HG02943 (cell line): ENCODE measurements at regions not wholly inside any gene's neighbourhood (a gene's known extent, or its start where the extent isn't known, plus 50 kb on each side); places are given as distances from the start of the nearest gene placed in this dataset.
"Not testable (repeated sequence)": the region's sequence is repeated elsewhere in the genome, so short reads cannot be mapped to it uniquely, and the experiment has no call there.

Experiments
- ATAC-seq: cut with Tn5 transposase; IDR thresholded peaks from one replicate; pipeline ENCODE4 v1.9.1; 2021; ENCODE audit warnings: mild to moderate bottlenecking, low read depth, moderate library complexity; ENCODE audit not compliant: unreplicated experiment

DNA sequence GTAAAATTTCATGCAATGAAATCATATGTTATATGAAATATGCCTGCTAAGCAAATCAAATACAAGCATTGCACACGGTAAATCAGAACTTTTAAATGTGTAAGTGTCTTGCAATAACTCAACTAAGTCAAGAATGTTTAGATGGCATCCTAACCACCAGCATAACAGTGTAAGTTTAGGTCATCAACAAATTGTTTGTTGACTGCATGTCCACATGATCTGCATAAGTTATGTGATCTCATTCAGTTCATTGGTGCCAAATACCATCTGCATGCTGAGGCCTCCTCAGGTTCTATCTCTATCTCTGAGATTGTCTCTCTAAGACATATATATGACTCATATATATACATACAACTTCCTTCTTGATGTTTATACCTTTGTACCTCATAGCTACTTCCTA lies 159.6 kb upstream of the STK32A start:
- no peak for ATAC-seq

DNA sequence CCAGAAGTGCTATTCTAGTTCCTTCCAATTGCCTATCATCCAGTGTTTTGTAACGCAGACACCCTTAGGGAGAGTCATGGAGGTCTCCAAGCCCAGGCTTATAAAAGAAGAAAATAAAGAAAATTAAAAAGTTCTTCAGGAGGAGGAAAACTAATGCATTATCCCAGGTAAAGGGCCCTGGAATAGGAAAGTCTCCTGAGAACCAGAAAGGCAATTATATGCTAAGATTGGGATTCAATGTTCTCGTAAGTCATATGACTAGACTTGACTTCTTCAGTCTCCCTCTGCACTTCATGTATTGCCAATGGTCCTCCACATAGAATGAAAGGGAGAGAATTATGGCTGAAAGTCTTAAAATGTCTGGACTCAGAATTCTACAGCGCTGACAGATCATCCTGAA lies 154.4 kb upstream of the STK32A start:
- no peak for ATAC-seq

DNA sequence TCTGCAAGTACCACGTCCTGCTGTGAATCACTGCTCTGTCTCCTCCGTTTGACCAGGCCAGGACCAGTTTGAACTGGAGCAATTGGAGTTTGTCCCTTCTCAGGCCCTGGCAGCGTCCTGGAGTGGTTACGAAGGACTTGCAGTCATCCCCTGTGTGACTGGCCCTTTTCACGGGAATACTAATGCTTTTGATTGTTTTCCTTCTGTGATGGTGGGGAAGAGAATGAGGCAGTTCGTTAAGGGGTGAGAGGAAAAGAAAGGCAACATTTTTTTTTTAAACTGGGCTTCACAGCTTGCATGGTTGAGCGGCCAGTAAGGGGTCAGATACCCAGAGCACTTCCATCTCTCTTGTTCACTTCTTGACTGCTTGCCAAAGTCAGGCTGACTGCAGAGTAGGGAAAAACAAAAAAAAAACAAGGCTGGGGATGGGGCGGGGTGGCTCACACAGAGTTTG lies 153.5 kb upstream of the STK32A start:
- no peak for ATAC-seq

DNA sequence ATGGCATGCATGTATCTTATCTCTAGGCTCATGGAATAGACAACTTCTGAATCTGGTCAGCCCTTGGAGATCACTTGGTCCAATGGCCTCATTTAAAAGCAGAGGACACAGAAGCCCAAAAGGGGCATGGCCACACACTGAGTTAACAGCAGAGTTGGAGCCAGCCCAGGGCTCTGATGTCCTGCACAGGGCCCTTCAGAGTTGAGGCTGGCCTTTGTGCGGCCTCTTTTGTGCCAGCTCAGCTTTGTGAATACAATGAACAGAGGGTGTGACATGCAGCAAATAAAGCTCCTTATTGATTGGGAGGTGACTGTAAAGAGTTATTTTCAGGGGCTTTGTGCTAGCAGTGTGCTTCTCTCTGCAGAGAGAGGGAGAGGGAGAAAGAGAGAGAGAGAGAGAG lies 150.1 kb upstream of the STK32A start:
- no peak for ATAC-seq

DNA sequence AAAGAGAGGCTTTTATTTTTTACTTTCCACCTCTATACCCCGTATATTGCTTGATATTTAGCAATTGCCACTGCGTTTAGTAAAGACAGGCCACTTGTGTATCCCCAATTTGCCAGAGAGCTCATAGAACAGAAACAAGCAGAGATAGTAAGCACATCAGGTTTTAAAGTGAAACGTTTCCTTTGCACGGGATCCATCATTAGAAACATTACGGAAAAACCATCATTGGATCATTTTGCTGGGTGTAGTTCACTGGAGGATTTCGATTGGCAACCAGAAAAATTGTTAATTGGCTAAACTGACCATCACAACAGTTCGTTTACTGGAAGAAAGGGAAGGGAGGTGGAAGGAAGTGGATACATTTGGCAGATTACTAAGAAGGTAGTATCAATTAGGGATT lies 149.4 kb upstream of the STK32A start:
- no peak for ATAC-seq

DNA sequence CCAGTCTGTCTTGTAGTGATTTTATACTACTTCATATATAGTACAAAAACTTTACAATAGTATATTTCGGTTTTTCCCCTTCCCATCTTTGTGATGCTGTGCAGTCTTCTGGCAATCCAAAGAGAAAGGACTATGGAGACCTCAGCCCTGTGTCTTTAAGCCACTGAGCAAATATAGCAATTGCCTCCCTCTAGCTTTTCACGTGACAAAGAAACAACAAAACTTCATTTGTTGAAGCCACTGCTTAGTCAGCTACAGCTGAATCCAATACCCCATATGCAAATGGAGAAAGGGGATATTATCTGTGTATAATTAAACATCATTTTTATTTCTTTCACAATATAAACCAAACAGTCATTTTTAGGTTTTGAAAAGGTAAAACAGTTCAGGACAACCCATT lies 142.8 kb upstream of the STK32A start:
- no peak for ATAC-seq

DNA sequence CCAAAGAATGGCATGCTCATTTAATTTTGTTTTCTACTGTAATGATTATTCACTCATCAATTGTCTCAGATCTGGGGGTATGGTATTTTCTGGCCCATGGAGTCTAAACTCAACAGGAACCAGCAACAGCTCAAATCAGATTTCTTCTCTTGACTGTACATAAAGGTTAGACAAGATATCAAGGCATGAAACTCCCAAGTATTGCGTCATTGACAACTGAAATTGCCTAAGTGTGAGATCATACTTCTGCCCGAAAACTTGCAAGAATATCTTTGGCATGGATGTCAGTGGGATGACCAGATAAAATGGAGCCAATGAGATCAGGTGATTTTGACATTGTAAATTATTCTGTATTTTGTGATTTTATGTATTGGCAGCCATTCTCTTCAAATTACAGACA lies 141.7 kb upstream of the STK32A start:
- ATAC-seq, result no peak

DNA sequence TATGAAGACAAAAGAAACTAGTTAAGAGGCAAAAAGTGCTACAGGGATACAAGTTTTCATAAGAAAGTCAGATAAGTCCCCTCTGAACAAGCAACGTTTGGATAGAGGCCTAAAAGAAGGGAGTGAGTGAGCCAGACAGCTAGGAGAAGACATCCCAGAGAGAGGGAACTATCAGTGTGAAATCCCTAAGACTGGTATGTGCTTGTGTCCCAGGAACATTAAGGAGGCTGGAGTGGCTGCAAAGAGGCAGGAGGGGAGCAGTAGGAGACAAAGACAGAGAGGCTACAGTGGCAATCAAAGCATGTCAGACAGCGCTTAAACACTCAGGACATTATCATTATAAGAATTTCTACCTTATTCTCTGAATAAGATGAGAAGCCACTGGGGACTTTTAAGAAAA lies 139.1 kb upstream of the STK32A start:
- no peak for ATAC-seq

DNA sequence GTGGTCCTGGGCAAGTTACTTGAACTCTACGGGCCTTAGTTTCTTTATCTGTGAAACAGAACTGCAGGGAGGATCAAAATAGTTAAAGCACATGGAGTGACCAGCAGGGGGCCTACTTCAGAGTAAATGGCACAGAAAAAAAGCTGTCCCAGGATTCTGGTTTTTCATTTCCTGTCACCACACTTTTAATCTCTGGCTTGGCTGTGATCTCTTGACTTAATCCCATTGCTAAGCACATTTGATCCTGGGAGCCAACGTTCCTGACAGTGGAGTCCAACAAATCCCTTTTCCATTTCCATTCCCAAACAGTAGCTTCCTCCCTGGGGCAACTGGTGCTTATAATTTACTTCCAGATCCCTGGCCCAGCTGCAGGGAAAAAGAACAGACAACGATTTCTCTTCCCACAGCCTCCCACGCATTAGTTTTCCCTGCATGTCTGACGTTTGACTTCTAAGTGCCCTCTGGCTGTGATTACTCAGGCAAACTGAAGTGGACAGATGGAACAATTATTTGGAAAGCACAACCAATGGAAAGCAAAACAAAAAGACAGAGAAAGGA lies 136.5 kb upstream of the STK32A start:
- ATAC-seq, result peak; percentile 69

DNA sequence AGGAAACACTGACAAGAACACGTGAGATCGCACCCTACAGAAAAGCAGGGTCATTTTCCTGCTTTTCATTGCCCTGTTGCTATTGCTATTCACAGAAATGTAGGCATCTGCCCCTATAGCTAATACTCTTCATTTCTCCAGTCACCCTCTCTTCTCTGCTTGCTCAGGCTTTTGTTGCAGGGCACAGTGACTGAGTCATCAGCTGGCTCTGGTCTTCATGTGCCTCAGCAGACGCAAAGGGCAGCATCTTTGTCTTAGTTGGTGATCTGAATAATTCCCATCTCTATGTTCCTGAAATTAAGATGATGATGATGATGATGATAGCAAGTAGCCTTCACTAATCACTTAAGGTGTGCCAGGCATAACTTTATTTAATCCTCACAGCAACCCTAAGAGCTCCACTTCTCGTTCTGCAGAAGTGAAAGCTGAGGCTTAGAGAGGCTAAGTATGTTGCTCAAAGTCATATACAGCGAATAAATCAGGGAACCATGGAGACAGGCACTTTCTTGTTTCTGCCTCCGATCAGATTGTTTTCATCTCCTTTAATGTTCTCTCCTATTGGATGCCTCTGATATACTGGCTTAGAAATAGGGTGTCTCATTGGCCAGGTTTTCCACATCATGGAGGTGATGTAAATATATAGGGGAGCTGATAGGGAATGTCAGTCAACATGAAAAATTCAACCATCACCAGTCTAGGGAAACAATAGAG lies 133.0 kb upstream of the STK32A start:
- ATAC-seq, result no peak

DNA sequence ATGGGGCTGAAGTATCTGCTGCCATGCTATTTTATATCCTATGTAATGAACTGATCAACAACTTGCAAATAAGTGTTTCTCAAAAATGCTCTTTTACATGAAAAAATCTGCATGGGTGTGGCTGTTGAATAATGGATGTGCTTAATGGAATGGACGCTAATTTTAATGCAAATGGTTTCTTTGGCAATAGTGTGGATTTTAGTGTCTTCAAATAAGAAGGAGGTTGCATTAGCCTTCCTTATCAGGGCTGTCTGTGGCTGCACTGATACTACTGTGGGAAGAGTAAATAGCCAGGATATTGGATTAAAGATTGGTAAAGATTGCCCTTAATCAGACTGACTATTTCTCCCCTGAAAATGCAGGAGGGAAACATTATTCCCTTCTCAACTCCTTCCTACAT lies 121.9 kb upstream of the STK32A start:
- no peak for ATAC-seq

DNA sequence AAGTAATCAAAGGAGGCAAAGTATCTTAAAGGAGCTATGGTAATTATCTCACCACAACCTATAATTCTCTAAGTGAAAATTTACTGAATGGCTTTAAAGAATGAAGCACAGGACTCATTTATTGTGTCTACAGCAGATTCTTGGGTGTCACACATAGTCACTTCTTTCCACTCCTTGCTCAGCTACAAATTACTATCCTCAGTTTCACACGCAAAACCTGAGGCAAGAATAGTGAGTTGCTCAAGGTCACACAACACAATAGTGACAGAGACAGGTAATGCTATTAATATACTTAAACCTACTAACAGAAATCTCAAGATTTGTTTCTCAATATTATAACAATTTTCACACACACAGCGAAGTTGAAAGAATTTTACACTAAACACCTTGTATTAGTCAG lies 120.9 kb upstream of the STK32A start:
- ATAC-seq, result no peak

DNA sequence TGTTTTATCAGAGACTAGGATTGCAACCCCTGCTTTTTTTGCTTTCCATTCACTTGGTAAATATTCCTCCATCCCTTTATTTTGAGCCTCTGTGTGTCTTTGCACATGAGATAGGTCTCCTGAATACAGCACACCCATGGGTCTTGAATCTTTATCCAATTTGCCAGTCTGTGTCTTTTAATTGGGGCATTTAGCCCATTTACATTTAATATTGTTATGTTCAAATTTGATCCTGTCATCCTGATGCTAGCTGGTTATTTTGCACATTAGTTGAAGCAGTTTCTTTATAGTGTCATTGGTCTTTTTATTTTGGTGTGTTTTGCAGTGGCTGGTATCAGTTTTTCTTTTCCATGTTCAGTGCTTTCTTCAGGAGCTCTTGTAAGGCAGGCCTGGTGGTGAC lies 95.1 kb upstream of the STK32A start:
- not testable (repeated sequence) for ATAC-seq

DNA sequence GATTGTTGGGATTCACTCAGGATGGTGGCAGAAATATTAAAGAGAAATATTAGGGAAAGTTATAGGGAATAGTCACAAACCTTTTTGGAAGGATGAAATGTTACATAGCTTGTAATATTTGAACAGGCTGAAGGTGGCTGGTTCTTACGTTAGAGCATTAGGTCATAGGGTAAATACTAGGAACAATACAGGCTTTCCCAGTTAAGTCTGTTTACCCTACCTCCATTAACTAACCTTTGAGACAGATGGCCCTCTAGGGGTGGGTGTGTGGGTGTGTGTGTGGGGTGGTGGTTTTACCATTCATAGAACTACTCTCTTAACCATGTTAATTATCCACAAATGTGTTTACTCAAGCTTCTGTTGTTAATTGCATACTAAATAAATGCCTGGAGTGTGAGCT lies 94.3 kb upstream of the STK32A start:
- ATAC-seq, result no peak

DNA sequence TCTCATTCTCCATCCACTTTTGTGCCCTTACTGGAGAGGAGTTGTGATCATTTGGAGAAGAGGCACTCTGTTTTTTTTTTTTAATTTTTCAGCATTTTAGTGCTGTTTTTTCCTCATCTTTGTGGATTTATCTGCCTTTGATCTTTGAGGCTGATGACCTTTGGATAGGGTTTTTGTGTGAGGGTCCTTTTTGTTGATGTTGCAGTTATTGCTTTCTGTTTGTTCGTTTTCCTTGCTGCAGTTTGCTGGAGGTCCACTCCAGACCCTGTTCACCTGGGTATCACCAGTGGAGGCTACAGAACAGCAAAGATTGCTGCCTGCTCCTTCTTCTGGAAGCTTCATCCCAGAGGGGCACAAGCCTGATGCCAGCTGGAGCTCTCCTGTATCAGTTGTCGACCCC lies 93.2 kb upstream of the STK32A start:
- ATAC-seq, result not testable (repeated sequence)

DNA sequence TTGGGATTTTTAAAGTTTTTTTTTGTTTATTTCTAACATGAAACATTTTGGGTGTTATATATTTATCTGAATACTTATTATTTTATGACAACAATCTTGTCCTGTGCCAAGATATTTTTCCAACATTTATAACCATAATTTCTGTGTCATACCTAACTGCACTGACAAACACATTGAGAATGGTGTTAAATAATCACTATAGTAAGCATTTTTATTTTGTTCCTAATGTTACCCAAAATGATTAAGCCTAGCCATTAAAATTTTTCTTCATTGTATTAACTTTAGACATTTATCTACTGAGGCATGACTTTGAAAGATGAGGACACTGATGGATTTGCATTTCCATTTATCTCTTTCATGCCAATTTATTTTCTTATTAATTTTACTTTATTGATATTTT lies 91.6 kb upstream of the STK32A start:
- ATAC-seq, result no peak

DNA sequence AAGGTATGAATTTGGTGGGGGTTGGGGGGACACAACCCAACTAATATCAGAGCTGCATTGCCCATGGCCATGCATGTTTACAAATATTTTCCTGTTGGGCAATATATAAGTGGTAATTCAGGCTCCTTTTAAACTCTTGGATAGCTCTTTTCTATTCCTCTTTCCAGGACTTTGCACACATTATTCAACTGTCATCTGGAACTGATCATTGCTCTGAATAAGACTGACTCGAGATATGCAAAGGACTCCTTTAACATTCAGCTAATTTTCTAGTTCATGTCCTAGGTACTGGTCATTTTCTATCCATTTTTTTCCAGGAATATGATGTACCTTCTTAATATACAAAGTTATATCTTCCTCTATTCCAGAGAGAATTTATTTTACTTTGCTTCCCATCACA lies 89.5 kb upstream of the STK32A start:
- no peak for ATAC-seq

DNA sequence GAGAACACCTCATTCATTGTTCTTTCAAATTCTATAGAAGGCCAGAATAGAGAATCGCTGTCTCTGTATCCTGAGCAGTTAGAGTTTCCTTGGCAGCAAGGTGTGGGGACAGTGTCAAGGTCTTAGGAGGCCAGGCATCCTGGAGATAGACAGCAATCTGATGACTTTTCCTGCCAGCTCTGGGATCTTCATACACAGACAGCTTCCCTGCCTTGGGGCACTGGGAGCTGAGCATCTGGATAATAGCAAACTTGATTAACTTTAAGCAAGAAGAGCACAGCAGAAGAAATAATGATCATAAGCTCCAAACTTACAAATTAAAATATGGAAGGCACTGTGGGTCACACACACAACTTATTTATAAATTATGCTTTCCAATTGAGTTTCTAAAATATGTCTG lies 86.1 kb upstream of the STK32A start:
- ATAC-seq, result no peak

DNA sequence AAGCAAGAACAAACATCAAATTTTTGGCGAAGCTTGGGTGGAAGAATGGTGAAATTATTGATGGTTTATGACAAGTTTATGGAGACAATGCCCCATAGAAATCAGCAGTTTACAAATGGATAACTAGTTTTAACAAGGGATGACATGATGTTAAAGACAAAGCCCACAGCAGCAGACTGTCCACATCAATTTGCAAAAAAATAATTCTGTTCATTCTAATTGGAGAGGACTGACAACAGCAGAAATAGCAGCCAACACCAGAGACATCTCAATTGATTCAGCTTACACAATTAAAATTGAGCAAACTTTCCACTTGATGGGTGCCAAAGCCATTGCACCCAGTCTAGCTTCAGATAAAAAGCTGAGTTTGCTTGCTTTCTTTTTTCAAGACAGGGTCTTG lies 82.7 kb upstream of the STK32A start:
- ATAC-seq, result no peak

DNA sequence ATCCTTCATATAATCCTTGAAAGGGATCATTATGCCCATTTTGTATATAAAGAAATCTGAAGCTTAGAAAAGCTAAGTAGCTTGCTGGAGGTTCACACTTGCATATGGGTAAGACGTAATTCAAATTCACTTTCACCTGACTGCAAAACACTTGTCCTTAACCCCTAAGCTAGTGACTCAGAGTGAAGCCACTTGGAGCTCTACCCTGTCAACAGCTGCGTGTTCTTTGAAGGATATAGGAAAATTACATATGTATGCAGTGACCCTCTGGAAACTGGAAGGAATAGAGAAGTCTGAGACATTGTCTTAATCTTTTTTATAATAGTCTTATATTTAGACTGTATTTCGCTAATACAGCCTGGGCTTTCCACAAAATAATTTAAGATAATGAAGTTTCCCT lies 80.0 kb upstream of the STK32A start:
- ATAC-seq, result no peak

DNA sequence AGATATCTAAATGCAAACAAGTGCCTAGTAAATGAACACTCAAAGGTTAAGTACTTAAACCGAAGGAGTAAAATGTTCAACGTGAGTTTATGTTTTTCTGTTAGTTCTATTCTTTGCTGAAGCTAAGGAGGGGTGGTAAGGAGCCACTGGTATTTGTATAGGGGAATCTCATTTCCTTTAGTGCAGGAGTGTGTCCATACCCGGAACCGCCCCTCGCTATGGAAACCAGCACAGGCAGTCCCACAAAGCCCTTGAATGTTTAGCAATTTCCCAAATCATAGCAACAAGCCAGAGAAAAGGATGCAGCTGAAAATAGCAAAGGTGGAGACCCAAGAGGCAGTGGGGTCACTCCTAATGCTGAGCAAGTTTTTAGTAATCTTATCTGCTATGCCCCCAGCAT lies 78.8 kb upstream of the STK32A start:
- ATAC-seq, result no peak

DNA sequence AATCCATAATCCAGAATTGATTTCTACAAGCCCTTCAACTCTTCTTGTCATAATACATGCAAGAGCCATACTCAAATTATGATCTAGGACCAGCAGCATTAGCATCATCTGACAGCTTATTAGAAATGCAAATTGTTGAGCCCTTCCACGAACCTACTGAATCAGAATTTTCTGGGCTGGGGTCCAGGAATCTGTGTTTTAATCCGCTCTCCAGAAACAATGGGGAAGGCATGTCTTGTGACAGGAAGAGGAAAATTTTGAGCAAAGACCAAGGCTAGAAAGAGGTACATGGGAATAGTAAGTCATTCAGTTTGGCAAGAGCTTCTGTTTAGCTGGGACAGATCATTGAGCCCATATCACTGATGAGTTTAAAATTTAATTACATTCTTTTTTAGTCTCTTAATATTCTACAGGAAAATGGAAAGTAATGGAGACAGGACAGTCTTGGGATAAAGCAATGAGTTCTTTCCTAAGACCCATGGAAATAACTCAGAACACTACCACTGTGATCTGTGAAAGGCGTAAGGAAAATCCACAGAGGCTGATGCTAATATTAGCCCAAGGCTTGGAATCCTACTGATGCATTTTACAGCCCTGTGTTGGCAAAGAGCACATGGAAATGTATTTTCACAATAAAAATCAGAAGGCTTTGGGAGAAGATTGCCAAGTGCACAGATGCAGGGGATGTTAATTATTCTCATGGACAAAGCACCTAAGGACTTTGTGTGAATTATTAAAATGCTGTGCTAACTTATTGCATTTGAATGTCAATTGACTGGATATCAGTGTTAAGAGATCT lies 73.7 kb upstream of the STK32A start:
- ATAC-seq, result no peak
